Keratinocyte (primary cell): ENCODE measurements at regions not wholly inside any gene's neighbourhood (a gene's known extent, or its start where the extent isn't known, plus 50 kb on each side); places are given as distances from the start of the nearest gene placed in this dataset.

Experiments used
- DNase-seq: peaks from one replicate; pipeline ENCODE4 v3.0.0-alpha.2; 2011; ENCODE audit warnings: low read depth, missing footprints, low spot score
- FAIRE-seq: peaks from 2 replicates; lab custom pipeline; 2011; peaks lifted over from hg19 to GRCh38; lab: Jason Lieb, UNC
- H2AFZ ChIP-seq: 2 replicates; pipeline ENCODE4 v1.6.0; 2012; ENCODE audit warnings: low read length, control low read depth, inconsistent platforms; ENCODE audit not compliant: control insufficient read depth
- H3K27ac ChIP-seq: 2 replicates; pipeline ENCODE4 v1.5.1; 2011; ENCODE audit warnings: low read length; ENCODE audit not compliant: control insufficient read depth, insufficient read depth
- H3K27me3 ChIP-seq: 3 replicates; pipeline ENCODE4 v1.6.0; 2011; ENCODE audit warnings: low read length; ENCODE audit not compliant: control insufficient read depth, insufficient read depth; ENCODE audit errors: extremely low read depth
- H3K36me3 ChIP-seq, 2 experiments: 2 replicates in 1 of 2; 3 replicates in 1 of 2; pipeline ENCODE4 v1.5.1; 2011; ENCODE audit warnings: low read length in 2 of 2, mild to moderate bottlenecking in 1 of 2; ENCODE audit not compliant: control insufficient read depth in 2 of 2, insufficient read depth in 2 of 2; ENCODE audit errors: extremely low read depth in 1 of 2
- H3K4me1 ChIP-seq: 3 replicates; pipeline ENCODE4 v1.5.1; 2011; ENCODE audit warnings: low read length; ENCODE audit not compliant: control insufficient read depth, insufficient read depth; ENCODE audit errors: extremely low read depth
- H3K4me2 ChIP-seq: 3 replicates; pipeline ENCODE4 v1.6.0; 2011; ENCODE audit warnings: low read depth, low read length; ENCODE audit not compliant: control insufficient read depth, insufficient read depth; ENCODE audit errors: extremely low read depth
- H3K4me3 ChIP-seq, 3 experiments: fragments of 200-600 bp in 1 of 3; sonication (generic) in 1 of 3; 2 replicates in 2 of 3; 3 replicates in 1 of 3; pipeline ENCODE4 v1.5.1; 2011 to 2016; ENCODE audit warnings: low read length in 3 of 3, mild to moderate bottlenecking in 3 of 3, control low read depth in 2 of 3, inconsistent platforms in 1 of 3, low read depth in 1 of 3, mixed read lengths in 1 of 3, mixed run types in 1 of 3, moderate library complexity in 1 of 3; ENCODE audit not compliant: control insufficient read depth in 2 of 3, insufficient read depth in 2 of 3; ENCODE audit errors: extremely low read depth in 1 of 3
- H3K79me2 ChIP-seq: 2 replicates; pipeline ENCODE4 v1.6.0; 2012; ENCODE audit warnings: low read length; ENCODE audit not compliant: control insufficient read depth, insufficient read depth
- H3K9ac ChIP-seq: 3 replicates; pipeline ENCODE4 v1.6.0; 2011; ENCODE audit warnings: low read length; ENCODE audit not compliant: control insufficient read depth, insufficient read depth; ENCODE audit errors: extremely low read depth
- H3K9me1 ChIP-seq: 3 replicates; pipeline ENCODE4 v1.6.0; 2011; ENCODE audit warnings: low read length; ENCODE audit not compliant: control insufficient read depth, insufficient read depth; ENCODE audit errors: extremely low read depth
- H3K9me3 ChIP-seq: 2 replicates; pipeline ENCODE4 v1.5.1; 2012; ENCODE audit warnings: low read depth, low read length; ENCODE audit not compliant: control insufficient read depth
- H4K20me1 ChIP-seq: 3 replicates; pipeline ENCODE4 v1.6.0; 2011; ENCODE audit warnings: low read length; ENCODE audit not compliant: control insufficient read depth, insufficient read depth; ENCODE audit errors: extremely low read depth
- EZH2 ChIP-seq: IDR thresholded peaks from one replicate; pipeline ENCODE4 v1.6.1; 2012; ENCODE audit warnings: inconsistent platforms, mild to moderate bottlenecking, low read length, moderate library complexity
- dilution Hi-C: fragments of 300-500 bp; cut with MboI; formaldehyde crosslinking; loops from one replicate; pipeline ENCODE4 v1.7.0; 2020; ENCODE audit warnings: low sequenced_read_pairs; ENCODE audit not compliant: extremely low pct_ligation_motif_present
- TF ChIP-seq, protein P1 (sequence below), 3 experiments: IDR thresholded peaks in 1 of 3; conservative IDR thresholded peaks in 1 of 3; optimal IDR thresholded peaks in 1 of 3; 2 replicates in 2 of 3; 3 replicates in 1 of 3; pipeline versions ENCODE3 to v1.5.1; 2011; ENCODE audit warnings: low read length in 3 of 3, mild to moderate bottlenecking in 3 of 3, moderate library complexity in 2 of 3, control low read depth in 1 of 3, inconsistent platforms in 1 of 3; ENCODE audit not compliant: insufficient read depth in 2 of 3; ENCODE audit errors: extremely low read depth in 1 of 3

DNA sequence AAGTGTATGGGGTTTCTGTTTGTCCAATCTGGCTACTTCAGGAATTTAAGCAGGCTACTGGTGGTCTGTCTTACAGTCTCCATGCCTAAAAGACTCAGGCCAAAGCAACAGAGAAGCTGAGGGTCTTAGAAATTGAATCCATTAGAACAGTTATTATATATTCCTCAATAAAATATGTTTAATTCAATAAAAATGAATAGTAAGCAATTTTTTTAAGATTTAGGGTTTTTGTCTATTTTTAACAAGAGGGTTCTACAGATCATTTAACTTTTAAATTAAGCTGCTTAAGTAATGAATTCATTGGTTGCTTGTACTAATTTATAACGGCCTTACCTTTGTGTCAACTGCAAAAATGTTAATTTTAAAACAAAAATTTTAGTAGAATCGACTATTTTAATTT is 832.6 kb upstream of the SLC39A10 start:
- Histone ChIP-seq H3K4me2 (no peak overlapping the region), H3K4me3 (no peak overlapping the region), H3K9me3 (no peaks in the 10 kb centered on the region), H3K36me3 (no peaks in the 10 kb centered on the region), H4K20me1 (no peaks in the 10 kb centered on the region), H3K9me1 (no peaks in the 10 kb centered on the region), H3K9ac (no peak overlapping the region), H3K79me2 (no peaks in the 10 kb centered on the region), H2AFZ (no peak overlapping the region), H3K4me1 (no peaks in the 10 kb centered on the region), H3K27ac (no peak overlapping the region), H3K27me3 (no peaks in the 10 kb centered on the region)
- TF ChIP-seq, protein P1, sequence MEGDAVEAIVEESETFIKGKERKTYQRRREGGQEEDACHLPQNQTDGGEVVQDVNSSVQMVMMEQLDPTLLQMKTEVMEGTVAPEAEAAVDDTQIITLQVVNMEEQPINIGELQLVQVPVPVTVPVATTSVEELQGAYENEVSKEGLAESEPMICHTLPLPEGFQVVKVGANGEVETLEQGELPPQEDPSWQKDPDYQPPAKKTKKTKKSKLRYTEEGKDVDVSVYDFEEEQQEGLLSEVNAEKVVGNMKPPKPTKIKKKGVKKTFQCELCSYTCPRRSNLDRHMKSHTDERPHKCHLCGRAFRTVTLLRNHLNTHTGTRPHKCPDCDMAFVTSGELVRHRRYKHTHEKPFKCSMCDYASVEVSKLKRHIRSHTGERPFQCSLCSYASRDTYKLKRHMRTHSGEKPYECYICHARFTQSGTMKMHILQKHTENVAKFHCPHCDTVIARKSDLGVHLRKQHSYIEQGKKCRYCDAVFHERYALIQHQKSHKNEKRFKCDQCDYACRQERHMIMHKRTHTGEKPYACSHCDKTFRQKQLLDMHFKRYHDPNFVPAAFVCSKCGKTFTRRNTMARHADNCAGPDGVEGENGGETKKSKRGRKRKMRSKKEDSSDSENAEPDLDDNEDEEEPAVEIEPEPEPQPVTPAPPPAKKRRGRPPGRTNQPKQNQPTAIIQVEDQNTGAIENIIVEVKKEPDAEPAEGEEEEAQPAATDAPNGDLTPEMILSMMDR (optimal IDR thresholded peaks at IDR 0.05 in 1 of 3, IDR thresholded peaks at IDR 0.05 in 1 of 3, conservative IDR thresholded peaks at IDR 0.05 in 1 of 3; ENCODE audit: extremely low read depth in 1 of 3, insufficient read depth in 2 of 3, low read length in 3 of 3): no peak
- no peak for TF ChIP-seq EZH2
- dilution Hi-C loops: no loop called here
- DNase-seq (no peak), FAIRE-seq (no peak)

DNA sequence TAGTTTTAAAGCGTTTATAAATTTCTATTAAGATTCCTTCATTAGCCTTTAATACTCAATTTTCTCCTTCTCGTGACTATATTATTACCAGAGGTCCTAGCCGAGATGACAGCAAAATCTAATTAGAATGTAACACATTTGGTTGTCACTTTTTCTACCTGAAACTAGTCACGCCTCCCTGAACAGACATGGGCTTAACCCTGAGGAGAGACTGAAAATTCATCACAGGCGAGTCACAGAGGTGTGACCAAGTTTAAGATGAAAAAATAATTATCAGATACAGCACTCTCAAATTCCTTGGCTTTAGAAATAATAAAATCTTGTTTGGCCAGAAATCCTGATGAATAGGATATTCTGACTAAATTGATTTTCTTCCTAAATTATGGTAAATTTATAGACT is 834.4 kb upstream of the SLC39A10 start:
- Histone ChIP-seq H3K9me1 (no peaks in the 10 kb centered on the region), H3K4me1 (no peaks in the 10 kb centered on the region), H3K9ac (no peak overlapping the region), H4K20me1 (no peaks in the 10 kb centered on the region), H3K9me3 (no peaks in the 10 kb centered on the region), H2AFZ (no peak overlapping the region), H3K4me2 (no peak overlapping the region), H3K79me2 (no peaks in the 10 kb centered on the region), H3K36me3 (no peaks in the 10 kb centered on the region), H3K4me3 (no peak overlapping the region), H3K27me3 (no peaks in the 10 kb centered on the region), H3K27ac (no peak overlapping the region)
- dilution Hi-C loops: no loop called here
- DNase-seq (no peak), FAIRE-seq (no peak)
- no peak for TF ChIP-seq EZH2
- TF ChIP-seq, protein P1 (optimal IDR thresholded peaks at IDR 0.05 in 1 of 3, IDR thresholded peaks at IDR 0.05 in 1 of 3, conservative IDR thresholded peaks at IDR 0.05 in 1 of 3; ENCODE audit: extremely low read depth in 1 of 3, insufficient read depth in 2 of 3, low read length in 3 of 3): no peak
